HG03571 (cell line): ENCODE measurements at regions not wholly inside any gene's neighbourhood (a gene's known extent, or its start where the extent isn't known, plus 50 kb on each side); places are given as distances from the start of the nearest gene placed in this dataset.

ENCODE experiments used
- ATAC-seq: cut with Tn5 transposase; IDR thresholded peaks from one replicate; pipeline ENCODE4 v1.9.1; 2021; ENCODE audit not compliant: unreplicated experiment

GRCh38 chr2:117698819-117699218, 115.7 kb upstream of the DDX18 start:
- ATAC-seq = no peak

GRCh38 chr2:117700471-117700870, 114.0 kb upstream of the DDX18 start:
- no peak for ATAC-seq

- ATAC-seq = no peak
Observed at GRCh38 chr2:117701365-117701764, 113.1 kb upstream of the DDX18 start.

GRCh38 chr2:117702098-117702497, 112.4 kb upstream of the DDX18 start:
- no peak for ATAC-seq

- ATAC-seq = no peak
Observed at GRCh38 chr2:117703858-117704257, 110.6 kb upstream of the DDX18 start.

- ATAC-seq = no peak
Observed at GRCh38 chr2:117704818-117705217, 109.7 kb upstream of the DDX18 start.

GRCh38 chr2:117707874-117708273, 106.6 kb upstream of the DDX18 start:
- no peak for ATAC-seq

- ATAC-seq = no peak
Observed at GRCh38 chr2:117712684-117713083, 101.8 kb upstream of the DDX18 start.

GRCh38 chr2:117714110-117714509, 100.4 kb upstream of the DDX18 start:
- no peak for ATAC-seq

- no peak for ATAC-seq
Observed at GRCh38 chr2:117714745-117715417, 99.6 kb upstream of the DDX18 start.

GRCh38 chr2:117716505-117716904, 98.0 kb upstream of the DDX18 start:
- ATAC-seq = no peak

- ATAC-seq = no peak
Observed at GRCh38 chr2:117717072-117717471, 97.4 kb upstream of the DDX18 start.

- no peak for ATAC-seq
Observed at GRCh38 chr2:117718048-117718447, 96.4 kb upstream of the DDX18 start.

- no peak for ATAC-seq
Observed at GRCh38 chr2:117720765-117721164, 93.7 kb upstream of the DDX18 start.

- no peak for ATAC-seq
Observed at GRCh38 chr2:117723483-117723882, 91.0 kb upstream of the DDX18 start.

- no peak for ATAC-seq
Observed at GRCh38 chr2:117723888-117724434, 90.5 kb upstream of the DDX18 start.

- no peak for ATAC-seq
Observed at GRCh38 chr2:117726747-117727146, 87.7 kb upstream of the DDX18 start.

- no peak for ATAC-seq
Observed at GRCh38 chr2:117737846-117738245, 76.6 kb upstream of the DDX18 start.

GRCh38 chr2:117738991-117739839, 75.3 kb upstream of the DDX18 start:
- no peak for ATAC-seq

- ATAC-seq = no peak
Observed at GRCh38 chr2:117745537-117745936, 69.0 kb upstream of the DDX18 start.

- ATAC-seq = no peak
Observed at GRCh38 chr2:117755768-117756167, 58.7 kb upstream of the DDX18 start.

- ATAC-seq = no peak
Observed at GRCh38 chr2:117760916-117761315, 53.6 kb upstream of the DDX18 start.
